CD4-positive, alpha-beta memory T cell (primary cell): ENCODE measurements at regions not wholly inside any gene's neighbourhood (a gene's known extent, or its start where the extent isn't known, plus 50 kb on each side); places are given as distances from the start of the nearest gene placed in this dataset.

Experiments
- CTCF ChIA-PET: fragments of 350-600 bp; sonication (Branson Sonifier 250); formaldehyde crosslinking; loops from one replicate; lab custom pipeline; 2021; ENCODE audit warnings: inconsistent platforms; ENCODE audit not compliant: partially characterized antibody; lab: Charles Lee
- POLR2A ChIA-PET: fragments of 350-600 bp; sonication (Branson Sonifier 250); formaldehyde crosslinking; loops from one replicate; lab custom pipeline; 2021; ENCODE audit not compliant: partially characterized antibody; lab: Charles Lee
- DNase-seq, 5 donors: peaks; one replicate each; pipeline versions ENCODE4 v3.0.0 to v3.0.0-alpha.2; 2020 to 2022; ENCODE audit warnings: mixed read lengths in 1 of 5
- H3K27ac ChIP-seq: one replicate; pipeline ENCODE4 v1.7.0; 2013; ENCODE audit warnings: low read depth, low read length
- H3K27me3 ChIP-seq: 2 replicates; pipeline ENCODE4 v1.7.0; 2013; ENCODE audit warnings: mild to moderate bottlenecking, low read length, moderate library complexity; ENCODE audit not compliant: insufficient read depth
- H3K36me3 ChIP-seq: 2 replicates; pipeline ENCODE4 v1.7.0; 2013; ENCODE audit warnings: mild to moderate bottlenecking, low read length, moderate library complexity; ENCODE audit not compliant: insufficient read depth
- H3K4me1 ChIP-seq: 2 replicates; pipeline ENCODE4 v1.7.0; 2013; ENCODE audit warnings: mild to moderate bottlenecking, low read length, moderate library complexity; ENCODE audit not compliant: insufficient read depth
- H3K4me3 ChIP-seq, 2 donors: one replicate each; pipeline ENCODE4 v1.7.0; 2013; ENCODE audit warnings: low read length in 2 of 2, mild to moderate bottlenecking in 1 of 2
- H3K9me3 ChIP-seq, 2 donors: one replicate each; pipeline ENCODE4 v1.7.0; 2013; ENCODE audit warnings: low read length in 2 of 2, control low read depth in 1 of 2; ENCODE audit not compliant: control insufficient read depth in 1 of 2
- H3K27ac Mint-ChIP-seq, 7 donors: one replicate each; pipeline ENCODE4 v1.8.0; 2020 to 2021; ENCODE audit warnings: mixed read lengths in 7 of 7, mild to moderate bottlenecking in 6 of 7, inconsistent platforms in 3 of 7, moderate library complexity in 3 of 7
- H3K27me3 Mint-ChIP-seq, 2 donors: one replicate each; pipeline ENCODE4 v1.8.0; 2020 to 2021; ENCODE audit warnings: mixed read lengths in 2 of 2
- H3K36me3 Mint-ChIP-seq, 2 donors: one replicate each; pipeline ENCODE4 v1.8.0; 2020 to 2021; ENCODE audit warnings: mixed read lengths in 2 of 2, inconsistent platforms in 1 of 2, mild to moderate bottlenecking in 1 of 2
- H3K4me1 Mint-ChIP-seq, 4 donors: one replicate each; pipeline ENCODE4 v1.8.0; 2020 to 2021; ENCODE audit warnings: mixed read lengths in 4 of 4, mild to moderate bottlenecking in 1 of 4
- H3K4me3 Mint-ChIP-seq, 8 donors: one replicate each; pipeline ENCODE4 v1.8.0; 2020 to 2021; ENCODE audit warnings: mixed read lengths in 8 of 8, mild to moderate bottlenecking in 7 of 8, moderate library complexity in 6 of 8, inconsistent platforms in 3 of 8
- H3K9me3 Mint-ChIP-seq, 8 donors: one replicate each; pipeline ENCODE4 v1.8.0; 2020 to 2021; ENCODE audit warnings: mixed read lengths in 8 of 8, mild to moderate bottlenecking in 5 of 8, inconsistent platforms in 3 of 8, moderate library complexity in 1 of 8
- intact Hi-C: fragments of 100-400 bp; cut with micrococcal nuclease; formaldehyde crosslinking; loops from one replicate; pipeline ENCODE4 v1.15.1; 2023

GRCh38 chr4:104989371-104989770 is 157.3 kb upstream of the TET2 start:
- Mint-ChIP-seq H3K9me3 (peaks cover 0 to 7% (median 2%) of the 10 kb centered on the region in 8 donors), H3K4me1 (no peaks in the 10 kb centered on the region), H3K4me3 (no peak overlapping the region), H3K36me3 (no peaks in the 10 kb centered on the region), H3K27me3 (peaks cover 0 to 2% of the 10 kb centered on the region in 2 donors), H3K27ac (no peak overlapping the region)
- no peak for DNase-seq
- Histone ChIP-seq H3K9me3 (no peaks in the 10 kb centered on the region), H3K36me3 (no peaks in the 10 kb centered on the region), H3K27ac (no peak overlapping the region), H3K27me3 (no peaks in the 10 kb centered on the region), H3K4me1 (no peaks in the 10 kb centered on the region), H3K4me3 (no peak overlapping the region)
- ChIA-PET POLR2A (no interaction called here), CTCF (no interaction called here)
- intact Hi-C loops: no loop called here

DNA sequence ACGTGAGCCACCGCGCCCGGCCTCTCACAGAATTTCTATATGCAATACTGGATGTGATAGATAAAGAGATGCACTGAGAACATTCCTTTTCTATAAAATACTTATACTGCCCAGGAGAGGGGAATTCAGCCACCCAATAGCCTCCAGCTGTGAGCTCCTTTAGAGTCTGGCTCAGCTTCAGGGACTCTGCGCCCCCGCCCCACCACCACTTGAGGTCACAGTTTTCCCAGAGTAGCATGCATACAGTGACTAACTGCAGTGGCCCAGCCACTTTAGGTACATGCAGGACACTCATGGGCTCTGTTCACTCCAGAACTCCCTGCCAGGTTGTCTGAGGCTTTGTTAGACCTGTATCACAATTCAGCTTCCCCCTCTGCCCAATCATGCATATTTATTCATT is 144.4 kb upstream of the TET2 start:
- H3K27me3 Mint-ChIP-seq: no peaks in the 10 kb centered on the region
- H3K9me3 ChIP-seq: no peaks in the 10 kb centered on the region
- no peaks in the 10 kb centered on the region for H3K4me1 Mint-ChIP-seq
- CTCF ChIA-PET: no interaction called here
- no peaks in the 10 kb centered on the region for H3K36me3 ChIP-seq
- H3K4me3 Mint-ChIP-seq: no peak overlapping the region
- DNase-seq: no peak
- H3K4me3 ChIP-seq: no peak overlapping the region
- intact Hi-C loops: no loop called here
- POLR2A ChIA-PET: no interaction called here
- H3K9me3 Mint-ChIP-seq: peaks cover 0 to 1% (median 0%) of the 10 kb centered on the region in 8 donors
- no peaks in the 10 kb centered on the region for H3K4me1 ChIP-seq
- peak overlapping the region in 1 of 7 donors; percentile 68 for H3K27ac Mint-ChIP-seq
- H3K27ac ChIP-seq: no peak overlapping the region
- no peaks in the 10 kb centered on the region for H3K36me3 Mint-ChIP-seq
- no peaks in the 10 kb centered on the region for H3K27me3 ChIP-seq

DNA sequence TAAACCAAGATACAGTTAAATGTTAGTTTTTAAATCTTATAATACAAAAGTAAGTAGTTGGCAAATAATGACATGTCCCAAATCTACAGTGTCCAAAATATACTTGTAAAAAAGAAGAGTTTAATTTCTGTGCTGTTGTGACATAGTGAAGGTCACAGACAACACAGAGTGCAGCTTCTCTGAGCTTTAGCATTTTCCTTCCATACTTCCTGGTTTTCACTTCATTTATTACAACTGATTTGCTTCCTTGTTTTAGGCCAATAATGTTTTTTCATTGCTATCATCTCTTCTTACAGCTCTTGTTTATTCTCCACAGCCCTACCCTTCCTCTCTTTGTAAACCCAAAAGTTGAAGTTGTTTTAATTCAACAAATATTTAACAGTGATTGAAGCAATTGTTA is 132.4 kb upstream of the TET2 start:
- H3K36me3 ChIP-seq: no peaks in the 10 kb centered on the region
- H3K27ac ChIP-seq: no peak overlapping the region
- Mint-ChIP-seq H3K27me3 (peaks cover 2% of the 10 kb centered on the region in 2 donors), H3K27ac (no peak overlapping the region), H3K4me1 (no peaks in the 10 kb centered on the region), H3K9me3 (peaks cover 0 to 17% (median 5%) of the 10 kb centered on the region in 8 donors), H3K4me3 (no peak overlapping the region), H3K36me3 (no peaks in the 10 kb centered on the region)
- ChIA-PET POLR2A (no interaction called here), CTCF (no interaction called here)
- DNase-seq: no peak
- H3K9me3 ChIP-seq: no peaks in the 10 kb centered on the region
- intact Hi-C loops: no loop called here
- H3K4me3 ChIP-seq: no peak overlapping the region
- no peaks in the 10 kb centered on the region for H3K4me1 ChIP-seq
- no peaks in the 10 kb centered on the region for H3K27me3 ChIP-seq

- ChIA-PET POLR2A (no interaction called here), CTCF (no interaction called here)
- Mint-ChIP-seq H3K27ac (no peak overlapping the region), H3K9me3 (peaks cover 0 to 16% (median 5%) of the 10 kb centered on the region in 8 donors), H3K27me3 (peaks cover 2% of the 10 kb centered on the region in 2 donors), H3K4me3 (no peak overlapping the region), H3K4me1 (no peaks in the 10 kb centered on the region), H3K36me3 (no peaks in the 10 kb centered on the region)
- Histone ChIP-seq H3K36me3 (no peaks in the 10 kb centered on the region), H3K4me3 (no peak overlapping the region), H3K27ac (no peak overlapping the region), H3K4me1 (no peaks in the 10 kb centered on the region), H3K27me3 (no peaks in the 10 kb centered on the region), H3K9me3 (no peaks in the 10 kb centered on the region)
- DNase-seq: no peak
- intact Hi-C loops: no loop called here
Observed at GRCh38 chr4:105014635-105015034, 132.0 kb upstream of the TET2 start.

- peaks cover 0 to 8% (median 2%) of the 10 kb centered on the region in 8 donors for H3K9me3 Mint-ChIP-seq
- Histone ChIP-seq H3K27me3 (no peaks in the 10 kb centered on the region), H3K4me3 (no peak overlapping the region), H3K36me3 (no peaks in the 10 kb centered on the region), H3K4me1 (no peaks in the 10 kb centered on the region), H3K9me3 (no peaks in the 10 kb centered on the region), H3K27ac (no peak overlapping the region)
- DNase-seq: no peak
- H3K36me3 Mint-ChIP-seq: no peaks in the 10 kb centered on the region
- H3K4me3 Mint-ChIP-seq: no peak overlapping the region
- H3K27me3 Mint-ChIP-seq: peaks cover 2% of the 10 kb centered on the region in 2 donors
- CTCF ChIA-PET: no interaction called here
- no peaks in the 10 kb centered on the region for H3K4me1 Mint-ChIP-seq
- POLR2A ChIA-PET: no interaction called here
- intact Hi-C loops: no loop called here
- H3K27ac Mint-ChIP-seq: no peak overlapping the region
Observed at GRCh38 chr4:105015750-105016149, 130.9 kb upstream of the TET2 start.

- intact Hi-C loops: no loop called here
- POLR2A ChIA-PET: no interaction called here
- no peaks in the 10 kb centered on the region for H3K36me3 Mint-ChIP-seq
- Histone ChIP-seq H3K36me3 (no peaks in the 10 kb centered on the region), H3K9me3 (no peaks in the 10 kb centered on the region), H3K27ac (no peak overlapping the region), H3K27me3 (no peaks in the 10 kb centered on the region), H3K4me1 (no peaks in the 10 kb centered on the region), H3K4me3 (no peak overlapping the region)
- no peak overlapping the region for H3K27ac Mint-ChIP-seq
- no peak for DNase-seq
- H3K9me3 Mint-ChIP-seq: peaks cover 4 to 15% (median 8%) of the 10 kb centered on the region in 8 donors
- H3K27me3 Mint-ChIP-seq: no peaks in the 10 kb centered on the region
- no peaks in the 10 kb centered on the region for H3K4me1 Mint-ChIP-seq
- CTCF ChIA-PET: no interaction called here
- H3K4me3 Mint-ChIP-seq: no peak overlapping the region
Observed at GRCh38 chr4:105022811-105023667, 123.6 kb upstream of the TET2 start.

- Histone ChIP-seq H3K27me3 (no peaks in the 10 kb centered on the region), H3K27ac (no peak overlapping the region), H3K4me3 (no peak overlapping the region), H3K9me3 (no peaks in the 10 kb centered on the region), H3K4me1 (no peaks in the 10 kb centered on the region), H3K36me3 (no peaks in the 10 kb centered on the region)
- no peak for DNase-seq
- intact Hi-C loops: no loop called here
- H3K27me3 Mint-ChIP-seq: no peaks in the 10 kb centered on the region
- H3K4me3 Mint-ChIP-seq: no peak overlapping the region
- H3K36me3 Mint-ChIP-seq: no peaks in the 10 kb centered on the region
- CTCF ChIA-PET: no interaction called here
- H3K27ac Mint-ChIP-seq: no peak overlapping the region
- H3K4me1 Mint-ChIP-seq: no peaks in the 10 kb centered on the region
- peaks cover 4 to 15% (median 8%) of the 10 kb centered on the region in 8 donors for H3K9me3 Mint-ChIP-seq
- POLR2A ChIA-PET: no interaction called here
Observed at GRCh38 chr4:105023668-105024055, 123.0 kb upstream of the TET2 start.
